ENCODE measurements at regions not wholly inside any gene's neighbourhood (a gene's known extent, or its start where the extent isn't known, plus 50 kb on each side); places are given as distances from the start of the nearest gene placed in this dataset.

GRCh38 chr7:96481796-96482195 lies 159.9 kb upstream of the SLC25A13 start:
- TF ChIP-seq, protein P1, sequence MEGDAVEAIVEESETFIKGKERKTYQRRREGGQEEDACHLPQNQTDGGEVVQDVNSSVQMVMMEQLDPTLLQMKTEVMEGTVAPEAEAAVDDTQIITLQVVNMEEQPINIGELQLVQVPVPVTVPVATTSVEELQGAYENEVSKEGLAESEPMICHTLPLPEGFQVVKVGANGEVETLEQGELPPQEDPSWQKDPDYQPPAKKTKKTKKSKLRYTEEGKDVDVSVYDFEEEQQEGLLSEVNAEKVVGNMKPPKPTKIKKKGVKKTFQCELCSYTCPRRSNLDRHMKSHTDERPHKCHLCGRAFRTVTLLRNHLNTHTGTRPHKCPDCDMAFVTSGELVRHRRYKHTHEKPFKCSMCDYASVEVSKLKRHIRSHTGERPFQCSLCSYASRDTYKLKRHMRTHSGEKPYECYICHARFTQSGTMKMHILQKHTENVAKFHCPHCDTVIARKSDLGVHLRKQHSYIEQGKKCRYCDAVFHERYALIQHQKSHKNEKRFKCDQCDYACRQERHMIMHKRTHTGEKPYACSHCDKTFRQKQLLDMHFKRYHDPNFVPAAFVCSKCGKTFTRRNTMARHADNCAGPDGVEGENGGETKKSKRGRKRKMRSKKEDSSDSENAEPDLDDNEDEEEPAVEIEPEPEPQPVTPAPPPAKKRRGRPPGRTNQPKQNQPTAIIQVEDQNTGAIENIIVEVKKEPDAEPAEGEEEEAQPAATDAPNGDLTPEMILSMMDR (IDR thresholded peaks at IDR 0.05; ENCODE audit: insufficient read depth, low read length), result no peak
- DNase-seq (ENCODE audit: low read depth), result peak; percentile 19

GRCh38 chr7:96479015-96479645 lies 157.2 kb upstream of the SLC25A13 start:
- no peak overlapping the region for H3K4me3 ChIP-seq (ENCODE audit: low read depth, low read length)
- TF ChIP-seq, protein P1 (IDR thresholded peaks at IDR 0.05; ENCODE audit: insufficient read depth, low read length), result no peak
- DNase-seq (ENCODE audit: low read depth), result no peak

More at GRCh38 chr7:96481796-96482195, 159.9 kb upstream of the SLC25A13 start:
- no peak overlapping the region for H3K4me3 ChIP-seq (ENCODE audit: low read depth, low read length)

GRCh38 chr7:96471606-96472005 lies 149.7 kb upstream of the SLC25A13 start:
- H3K4me3 ChIP-seq (ENCODE audit: low read depth, low read length), result no peak overlapping the region
- TF ChIP-seq, protein P1 (IDR thresholded peaks at IDR 0.05; ENCODE audit: insufficient read depth, low read length), result no peak
- DNase-seq (ENCODE audit: low read depth), result no peak

DNA sequence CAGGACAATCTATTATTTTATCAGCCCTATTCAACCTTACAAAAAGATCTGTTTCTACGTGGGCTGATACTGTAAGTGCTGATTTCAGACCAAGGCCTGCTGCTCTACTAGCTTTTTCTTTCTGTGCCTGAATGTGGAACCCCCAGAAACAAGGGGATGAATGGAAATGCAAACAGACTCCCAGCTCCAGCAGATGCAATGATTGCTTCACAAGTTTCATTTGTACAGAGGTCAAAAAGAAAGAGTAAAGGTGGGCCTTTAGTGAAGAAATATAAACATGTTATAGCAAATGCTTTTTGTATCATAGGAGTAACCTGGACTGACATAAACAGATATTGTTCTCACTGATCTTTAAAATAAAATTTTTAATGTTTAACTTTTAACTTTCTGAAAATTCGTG lies 130.2 kb upstream of the SLC25A13 start:
- H3K4me3 ChIP-seq (ENCODE audit: low read depth, low read length), result no peak overlapping the region
- DNase-seq (ENCODE audit: low read depth), result no peak
- TF ChIP-seq, protein P1 (IDR thresholded peaks at IDR 0.05; ENCODE audit: insufficient read depth, low read length), result no peak

- H3K4me3 ChIP-seq (ENCODE audit: low read depth, low read length), result no peak overlapping the region
- TF ChIP-seq, protein P1 (IDR thresholded peaks at IDR 0.05; ENCODE audit: insufficient read depth, low read length), result no peak
- DNase-seq (ENCODE audit: low read depth), result no peak
Observed at GRCh38 chr7:96449094-96449493, 127.2 kb upstream of the SLC25A13 start.

- TF ChIP-seq, protein P1 (IDR thresholded peaks at IDR 0.05; ENCODE audit: insufficient read depth, low read length), result no peak
- H3K4me3 ChIP-seq (ENCODE audit: low read depth, low read length), result no peak overlapping the region
- no peak for DNase-seq (ENCODE audit: low read depth)
Observed at GRCh38 chr7:96447109-96447645, 125.3 kb upstream of the SLC25A13 start.

Data from fibroblast of the aortic adventitia (primary cell).